GM13976 (cell line): ENCODE measurements at regions not wholly inside any gene's neighbourhood (a gene's known extent, or its start where the extent isn't known, plus 50 kb on each side); places are given as distances from the start of the nearest gene placed in this dataset.
"Not testable (repeated sequence)": the region's sequence is repeated elsewhere in the genome, so short reads cannot be mapped to it uniquely, and the experiment has no call there.

Source experiments
- DNase-seq: peaks from one replicate; pipeline ENCODE4 v3.0.0; 2012; ENCODE audit warnings: low spot score
- in situ Hi-C: fragments of 300-500 bp; cut with MboI; formaldehyde crosslinking; loops from one replicate; pipeline ENCODE4 v1.12.0; 2022; ENCODE audit warnings: low sequenced_read_pairs, mixed read lengths, inconsistent platforms; ENCODE audit not compliant: unreplicated experiment
- TF ChIP-seq, protein P1 (sequence below): IDR thresholded peaks from 2 replicates; pipeline ENCODE4 v1.5.1; 2012; ENCODE audit warnings: borderline replicate concordance, mild to moderate bottlenecking; ENCODE audit not compliant: insufficient read depth; ENCODE audit errors: extremely low read depth, missing control alignments, control extremely low read depth

DNA sequence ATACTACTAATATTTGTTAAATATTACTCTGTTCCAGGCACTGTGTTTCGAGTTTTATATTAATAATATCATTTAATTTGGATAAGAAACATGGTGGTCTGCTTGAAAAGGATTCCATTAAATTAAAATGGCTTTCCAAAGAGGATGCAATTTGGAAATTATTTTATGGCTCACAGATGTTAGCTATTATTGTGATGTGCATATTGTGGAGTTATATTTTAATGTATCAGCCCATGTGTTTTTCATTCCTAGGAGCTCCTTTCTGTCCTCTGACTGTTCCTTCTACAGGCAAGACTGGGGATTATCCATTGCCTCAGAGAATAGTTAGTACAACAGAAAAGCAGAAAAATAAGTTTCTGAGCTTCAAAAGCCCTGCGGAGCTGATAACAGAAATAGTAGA lies 376.7 kb upstream of the PDZRN3 start:
- in situ Hi-C loops: no loop called here
- TF ChIP-seq, protein P1, sequence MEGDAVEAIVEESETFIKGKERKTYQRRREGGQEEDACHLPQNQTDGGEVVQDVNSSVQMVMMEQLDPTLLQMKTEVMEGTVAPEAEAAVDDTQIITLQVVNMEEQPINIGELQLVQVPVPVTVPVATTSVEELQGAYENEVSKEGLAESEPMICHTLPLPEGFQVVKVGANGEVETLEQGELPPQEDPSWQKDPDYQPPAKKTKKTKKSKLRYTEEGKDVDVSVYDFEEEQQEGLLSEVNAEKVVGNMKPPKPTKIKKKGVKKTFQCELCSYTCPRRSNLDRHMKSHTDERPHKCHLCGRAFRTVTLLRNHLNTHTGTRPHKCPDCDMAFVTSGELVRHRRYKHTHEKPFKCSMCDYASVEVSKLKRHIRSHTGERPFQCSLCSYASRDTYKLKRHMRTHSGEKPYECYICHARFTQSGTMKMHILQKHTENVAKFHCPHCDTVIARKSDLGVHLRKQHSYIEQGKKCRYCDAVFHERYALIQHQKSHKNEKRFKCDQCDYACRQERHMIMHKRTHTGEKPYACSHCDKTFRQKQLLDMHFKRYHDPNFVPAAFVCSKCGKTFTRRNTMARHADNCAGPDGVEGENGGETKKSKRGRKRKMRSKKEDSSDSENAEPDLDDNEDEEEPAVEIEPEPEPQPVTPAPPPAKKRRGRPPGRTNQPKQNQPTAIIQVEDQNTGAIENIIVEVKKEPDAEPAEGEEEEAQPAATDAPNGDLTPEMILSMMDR: no peak
- DNase-seq: no peak

DNA sequence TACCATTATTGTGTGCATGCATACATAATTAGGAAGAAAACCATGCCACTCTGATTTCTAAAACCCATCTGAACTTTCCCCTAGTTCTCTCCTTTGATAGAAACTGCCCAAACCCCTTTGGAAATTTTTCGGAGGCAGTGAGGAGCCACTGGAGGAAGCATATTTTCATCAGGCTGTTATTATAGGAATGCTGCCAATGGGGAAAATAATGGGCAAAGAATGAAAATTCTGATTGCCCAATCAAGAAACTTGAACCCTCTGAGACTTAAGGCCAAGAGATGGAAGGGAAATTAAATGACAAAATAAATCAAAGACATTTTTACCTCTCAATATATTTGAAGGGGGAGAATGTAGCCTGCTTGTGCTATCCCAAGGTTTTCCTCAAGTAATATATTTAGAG lies 376.0 kb upstream of the PDZRN3 start:
- TF ChIP-seq, protein P1: no peak
- in situ Hi-C loops: no loop called here
- DNase-seq: no peak

GRCh38 chr3:73999501-73999900 lies 374.8 kb upstream of the PDZRN3 start:
- DNase-seq: no peak
- TF ChIP-seq, protein P1: no peak
- in situ Hi-C loops: no loop called here

DNA sequence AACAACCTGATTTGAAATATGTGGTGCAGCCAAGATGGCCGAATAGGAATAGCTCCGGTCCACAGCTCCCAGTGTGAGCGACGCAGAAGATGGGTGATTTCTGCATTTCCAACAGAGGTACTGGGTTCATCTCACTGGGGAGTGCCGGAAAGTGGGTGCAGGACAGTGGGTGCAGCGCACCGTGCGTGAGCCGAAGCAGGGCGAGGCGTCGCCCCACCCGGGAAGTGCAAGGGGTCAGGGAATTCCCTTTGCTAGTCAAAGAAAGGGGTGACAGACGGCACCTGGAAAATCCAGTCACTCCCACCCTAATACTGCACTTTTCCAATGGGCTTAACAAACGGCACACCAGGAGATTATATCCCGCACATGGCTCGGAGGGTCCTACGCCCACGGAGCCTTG lies 365.9 kb upstream of the PDZRN3 start:
- in situ Hi-C loops, DNase-seq: not testable (repeated sequence)

DNA sequence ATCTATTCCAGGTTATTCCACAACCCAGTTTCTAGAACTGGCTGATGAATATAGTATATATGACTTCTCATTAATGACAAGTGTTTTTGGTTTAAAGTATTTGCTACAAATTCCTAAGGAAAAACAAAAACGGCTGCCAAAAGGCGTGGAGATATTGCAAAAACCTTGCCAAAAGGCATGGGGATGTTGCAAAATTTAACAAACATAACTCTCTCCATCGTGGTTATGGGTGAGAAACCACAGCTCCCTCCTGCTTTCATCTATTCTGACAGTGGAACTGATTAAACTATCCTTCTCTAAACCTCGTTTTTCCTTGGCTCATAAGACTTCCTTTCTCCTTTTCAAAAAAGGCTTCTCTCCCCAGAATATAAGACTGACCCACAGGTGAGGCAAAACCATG lies 342.0 kb upstream of the PDZRN3 start:
- TF ChIP-seq, protein P1: no peak
- in situ Hi-C loops: no loop called here
- no peak for DNase-seq

DNA sequence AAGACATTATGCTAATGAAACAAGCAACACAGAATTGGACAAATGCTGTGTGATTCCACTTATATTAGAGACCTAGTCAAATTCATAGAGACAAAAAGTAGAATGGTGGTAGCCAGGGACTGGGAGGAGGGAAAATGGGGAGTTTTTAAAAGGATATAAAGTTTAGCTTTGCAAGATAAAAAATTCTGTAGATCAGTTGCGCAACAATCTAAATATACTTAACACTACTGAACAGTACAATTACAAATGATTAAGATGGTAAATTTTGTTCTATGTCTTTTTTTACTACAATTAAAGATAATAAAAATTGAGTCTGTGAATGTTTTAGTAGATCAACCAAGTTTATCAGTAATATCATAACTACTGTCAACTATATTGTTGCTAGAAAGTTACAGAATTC lies 340.1 kb upstream of the PDZRN3 start:
- TF ChIP-seq, protein P1: no peak
- in situ Hi-C loops: no loop called here
- no peak for DNase-seq

DNA sequence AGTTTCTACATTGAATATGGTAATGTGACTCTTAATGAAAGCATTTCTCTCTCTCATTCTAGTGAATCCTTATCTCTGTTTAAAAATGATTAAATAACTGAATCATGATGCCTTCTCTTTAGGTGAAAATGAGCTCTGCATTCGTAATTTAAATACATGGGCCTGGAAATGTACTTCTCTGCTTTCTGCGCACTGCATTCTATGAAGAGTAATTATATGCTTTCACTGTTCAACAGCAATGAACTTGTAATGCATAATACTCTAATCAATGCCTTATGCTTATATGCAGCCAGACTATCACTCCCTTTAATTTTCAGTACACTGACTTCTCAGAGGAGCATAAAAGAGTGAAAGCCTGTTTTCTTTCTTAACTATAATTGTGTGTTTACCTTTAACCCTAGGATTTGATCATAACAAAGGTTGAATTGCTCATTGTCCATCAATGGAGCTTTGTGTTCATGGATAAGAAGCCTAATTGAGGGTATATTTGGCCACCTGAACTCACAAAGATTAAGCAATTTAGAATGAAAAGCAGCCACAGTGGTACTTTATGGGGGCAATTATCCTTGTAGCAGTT lies 330.8 kb upstream of the PDZRN3 start:
- in situ Hi-C loops: no loop called here
- DNase-seq: no peak
- TF ChIP-seq, protein P1: no peak
